Astrocyte (in vitro differentiated cells and primary cell): ENCODE measurements at regions not wholly inside any gene's neighbourhood (a gene's known extent, or its start where the extent isn't known, plus 50 kb on each side); places are given as distances from the start of the nearest gene placed in this dataset.
"Not testable (repeated sequence)": the region's sequence is repeated elsewhere in the genome, so short reads cannot be mapped to it uniquely, and the experiment has no call there.

Source experiments
- DNase-seq: peaks from one replicate; pipeline ENCODE4 v3.0.0-alpha.2; 2010; ENCODE audit warnings: low read depth
- FAIRE-seq: peaks from 2 replicates; lab custom pipeline; 2011; peaks lifted over from hg19 to GRCh38; lab: Jason Lieb, UNC
- H2AFZ ChIP-seq: 2 replicates; pipeline ENCODE4 v1.6.0; 2012; ENCODE audit warnings: low read depth, low read length, inconsistent platforms
- H3K27ac ChIP-seq: 2 replicates; pipeline ENCODE4 v1.5.1; 2011; ENCODE audit warnings: low read depth, low read length, inconsistent platforms
- H3K27me3 ChIP-seq: 2 replicates; pipeline ENCODE4 v1.6.0; 2011; ENCODE audit warnings: low read length, inconsistent platforms; ENCODE audit not compliant: insufficient read depth
- H3K36me3 ChIP-seq: 2 replicates; pipeline ENCODE4 v1.5.1; 2011; ENCODE audit warnings: low read length, inconsistent platforms; ENCODE audit not compliant: insufficient read depth
- H3K4me1 ChIP-seq: 2 replicates; pipeline ENCODE4 v1.5.1; 2011; ENCODE audit warnings: low read length, inconsistent platforms; ENCODE audit not compliant: insufficient read depth
- H3K4me2 ChIP-seq: 2 replicates; pipeline ENCODE4 v1.6.0; 2012; ENCODE audit warnings: low read length, inconsistent platforms
- H3K4me3 ChIP-seq: 2 replicates; pipeline ENCODE4 v1.5.1; 2011; ENCODE audit warnings: low read depth, mild to moderate bottlenecking, low read length, inconsistent platforms; ENCODE audit not compliant: insufficient read depth
- H3K79me2 ChIP-seq: 2 replicates; pipeline ENCODE4 v1.6.0; 2012; ENCODE audit warnings: mild to moderate bottlenecking, low read length, inconsistent platforms; ENCODE audit not compliant: insufficient read depth
- H3K9ac ChIP-seq: 2 replicates; pipeline ENCODE4 v1.6.0; 2012; ENCODE audit warnings: mild to moderate bottlenecking, low read length, inconsistent platforms
- H3K9me3 ChIP-seq: 2 replicates; pipeline ENCODE4 v1.5.1; 2012; ENCODE audit warnings: low read depth, mild to moderate bottlenecking, low read length, inconsistent platforms; ENCODE audit not compliant: insufficient read depth
- H4K20me1 ChIP-seq: 2 replicates; pipeline ENCODE4 v1.6.0; 2012; ENCODE audit warnings: low read length, inconsistent platforms; ENCODE audit not compliant: insufficient read depth
- H3K27ac Mint-ChIP-seq: one replicate; pipeline ENCODE4 v1.8.0; 2021; ENCODE audit warnings: mild to moderate bottlenecking, mixed read lengths; ENCODE audit not compliant: unreplicated experiment
- H3K27me3 Mint-ChIP-seq: one replicate; pipeline ENCODE4 v1.8.0; 2021; ENCODE audit warnings: low read depth, mixed read lengths; ENCODE audit not compliant: unreplicated experiment
- H3K36me3 Mint-ChIP-seq: one replicate; pipeline ENCODE4 v1.8.0; 2021; ENCODE audit warnings: low read depth, mixed read lengths; ENCODE audit not compliant: unreplicated experiment
- H3K4me1 Mint-ChIP-seq: one replicate; pipeline ENCODE4 v1.8.0; 2021; ENCODE audit warnings: low read depth, mixed read lengths; ENCODE audit not compliant: unreplicated experiment
- H3K4me3 Mint-ChIP-seq: one replicate; pipeline ENCODE4 v1.8.0; 2021; ENCODE audit warnings: mild to moderate bottlenecking, moderate library complexity, mixed read lengths; ENCODE audit not compliant: unreplicated experiment
- H3K9me3 Mint-ChIP-seq: one replicate; pipeline ENCODE4 v1.8.0; 2021; ENCODE audit warnings: mild to moderate bottlenecking, mixed read lengths; ENCODE audit not compliant: unreplicated experiment
- EZH2 ChIP-seq: IDR thresholded peaks from 2 replicates; pipeline ENCODE4 v1.6.1; 2012; ENCODE audit warnings: mild to moderate bottlenecking, low read length, inconsistent platforms; ENCODE audit not compliant: insufficient read depth
- TF ChIP-seq, protein P1 (sequence below): IDR thresholded peaks from 2 replicates; pipeline ENCODE4 v1.5.1; 2011; ENCODE audit warnings: low read depth, mild to moderate bottlenecking, inconsistent platforms, low read length, moderate library complexity; ENCODE audit not compliant: insufficient read depth

DNA sequence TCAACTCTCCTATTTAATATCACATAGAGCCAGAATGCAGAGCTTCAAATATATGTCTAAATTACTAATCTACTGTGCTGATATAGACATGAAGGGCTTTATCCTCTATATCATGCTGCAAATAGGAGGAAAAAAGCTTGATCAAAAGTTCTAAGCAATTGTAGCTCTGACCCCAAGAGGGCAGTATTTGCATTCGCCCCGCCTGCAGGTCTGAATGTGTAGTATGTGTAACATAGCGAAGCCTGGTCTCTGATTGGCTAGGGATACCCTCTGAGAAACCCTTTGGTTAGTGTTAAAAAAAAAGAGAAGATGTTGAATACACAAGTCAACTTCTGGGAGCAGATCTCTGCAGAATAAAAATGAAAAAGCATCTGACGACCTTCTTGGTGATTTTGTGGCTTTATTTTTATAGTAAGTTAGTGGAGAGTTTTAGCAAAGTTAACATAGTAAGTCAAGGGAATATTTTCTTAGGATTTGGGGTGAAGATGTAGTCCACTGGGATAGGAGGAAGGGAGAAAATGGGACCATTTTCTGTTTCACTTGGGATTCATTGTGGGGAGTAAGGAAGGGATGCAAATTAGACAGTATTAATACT is 151.6 kb upstream of the OR4E1 start:
- peaks cover 9% of the 10 kb centered on the region for H3K27me3 Mint-ChIP-seq
- Histone ChIP-seq H2AFZ (no peak overlapping the region), H3K36me3 (no peaks in the 10 kb centered on the region), H3K9me3 (no peaks in the 10 kb centered on the region), H3K9ac (no peak overlapping the region), H3K4me3 (no peak overlapping the region), H3K79me2 (no peaks in the 10 kb centered on the region), H3K4me1 (no peaks in the 10 kb centered on the region), H3K4me2 (no peak overlapping the region), H3K27ac (no peak overlapping the region), H4K20me1 (no peaks in the 10 kb centered on the region), H3K27me3 (no peaks in the 10 kb centered on the region)
- H3K9me3 Mint-ChIP-seq = no peaks in the 10 kb centered on the region
- H3K27ac Mint-ChIP-seq = no peak overlapping the region
- TF ChIP-seq, protein P1, sequence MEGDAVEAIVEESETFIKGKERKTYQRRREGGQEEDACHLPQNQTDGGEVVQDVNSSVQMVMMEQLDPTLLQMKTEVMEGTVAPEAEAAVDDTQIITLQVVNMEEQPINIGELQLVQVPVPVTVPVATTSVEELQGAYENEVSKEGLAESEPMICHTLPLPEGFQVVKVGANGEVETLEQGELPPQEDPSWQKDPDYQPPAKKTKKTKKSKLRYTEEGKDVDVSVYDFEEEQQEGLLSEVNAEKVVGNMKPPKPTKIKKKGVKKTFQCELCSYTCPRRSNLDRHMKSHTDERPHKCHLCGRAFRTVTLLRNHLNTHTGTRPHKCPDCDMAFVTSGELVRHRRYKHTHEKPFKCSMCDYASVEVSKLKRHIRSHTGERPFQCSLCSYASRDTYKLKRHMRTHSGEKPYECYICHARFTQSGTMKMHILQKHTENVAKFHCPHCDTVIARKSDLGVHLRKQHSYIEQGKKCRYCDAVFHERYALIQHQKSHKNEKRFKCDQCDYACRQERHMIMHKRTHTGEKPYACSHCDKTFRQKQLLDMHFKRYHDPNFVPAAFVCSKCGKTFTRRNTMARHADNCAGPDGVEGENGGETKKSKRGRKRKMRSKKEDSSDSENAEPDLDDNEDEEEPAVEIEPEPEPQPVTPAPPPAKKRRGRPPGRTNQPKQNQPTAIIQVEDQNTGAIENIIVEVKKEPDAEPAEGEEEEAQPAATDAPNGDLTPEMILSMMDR = peak; percentile 33
- TF ChIP-seq EZH2 = no peak
- FAIRE-seq (no peak), DNase-seq (no peak)
- H3K4me3 Mint-ChIP-seq = no peak overlapping the region
- peaks cover 11% of the 10 kb centered on the region for H3K4me1 Mint-ChIP-seq
- H3K36me3 Mint-ChIP-seq = no peaks in the 10 kb centered on the region

DNA sequence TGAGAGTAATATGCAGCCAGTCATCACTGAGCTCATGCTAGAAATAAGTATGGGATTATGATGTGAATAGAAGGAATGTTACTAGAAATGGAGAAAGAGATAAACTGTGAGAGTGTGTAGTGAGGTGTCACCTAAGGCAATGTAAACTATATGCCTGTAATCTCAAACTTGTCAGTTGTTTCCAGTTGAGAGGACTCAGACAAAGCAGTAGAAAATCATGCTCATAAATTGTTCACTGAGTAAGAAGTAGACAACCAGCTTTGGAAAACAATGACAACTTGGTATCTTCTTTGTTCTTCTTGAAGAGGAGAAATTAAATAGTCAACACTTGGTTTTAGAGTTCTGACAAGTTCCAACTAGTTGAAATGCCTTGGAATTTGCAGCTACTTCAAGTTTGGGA is 148.5 kb upstream of the OR4E1 start:
- Histone ChIP-seq H3K9ac (no peak overlapping the region), H3K27ac (no peak overlapping the region), H4K20me1 (no peaks in the 10 kb centered on the region), H3K4me2 (no peak overlapping the region), H3K4me3 (no peak overlapping the region), H3K79me2 (no peaks in the 10 kb centered on the region), H3K27me3 (no peaks in the 10 kb centered on the region), H3K9me3 (no peaks in the 10 kb centered on the region), H2AFZ (no peak overlapping the region), H3K36me3 (no peaks in the 10 kb centered on the region), H3K4me1 (no peaks in the 10 kb centered on the region)
- Mint-ChIP-seq H3K4me1 (peaks cover 14% of the 10 kb centered on the region), H3K9me3 (no peaks in the 10 kb centered on the region), H3K36me3 (no peaks in the 10 kb centered on the region), H3K4me3 (no peak overlapping the region), H3K27me3 (peaks cover 6% of the 10 kb centered on the region), H3K27ac (peak overlapping the region; percentile 24)
- DNase-seq (no peak), FAIRE-seq (no peak)
- no peak for TF ChIP-seq EZH2
- TF ChIP-seq, protein P1 = no peak

DNA sequence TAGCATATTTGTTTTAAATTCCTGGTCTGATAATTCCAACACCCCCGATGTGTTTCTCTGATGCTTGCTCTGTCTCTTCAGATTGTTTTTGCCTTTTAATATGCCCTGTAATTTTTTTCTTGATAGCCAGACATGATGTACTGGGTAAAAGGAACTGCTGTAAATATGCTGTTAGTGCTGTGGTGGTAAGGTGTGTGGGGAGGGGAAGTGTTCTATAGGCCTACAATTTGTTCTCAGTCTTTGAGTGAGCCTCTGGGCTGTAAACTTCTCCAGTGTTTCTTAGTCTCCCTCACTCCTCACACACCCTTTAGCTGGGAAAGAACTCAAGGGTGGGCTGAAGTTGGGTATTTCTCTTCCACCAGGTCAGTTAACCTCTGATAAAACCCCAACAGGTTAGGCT is 147.0 kb upstream of the OR4E1 start:
- no peak overlapping the region for H3K4me3 Mint-ChIP-seq
- H3K27me3 Mint-ChIP-seq = peaks cover 5% of the 10 kb centered on the region
- Histone ChIP-seq H3K79me2 (no peaks in the 10 kb centered on the region), H3K36me3 (no peaks in the 10 kb centered on the region), H2AFZ (no peak overlapping the region), H3K4me3 (no peak overlapping the region), H3K9ac (no peak overlapping the region), H3K4me1 (no peaks in the 10 kb centered on the region), H4K20me1 (no peaks in the 10 kb centered on the region), H3K4me2 (no peak overlapping the region), H3K9me3 (no peaks in the 10 kb centered on the region), H3K27me3 (no peaks in the 10 kb centered on the region), H3K27ac (no peak overlapping the region)
- TF ChIP-seq, protein P1 = no peak
- TF ChIP-seq EZH2 = no peak
- FAIRE-seq (no peak), DNase-seq (no peak)
- H3K36me3 Mint-ChIP-seq = no peaks in the 10 kb centered on the region
- peaks cover 7% of the 10 kb centered on the region for H3K9me3 Mint-ChIP-seq
- peaks cover 14% of the 10 kb centered on the region for H3K4me1 Mint-ChIP-seq
- H3K27ac Mint-ChIP-seq = peak overlapping the region; percentile 6

DNA sequence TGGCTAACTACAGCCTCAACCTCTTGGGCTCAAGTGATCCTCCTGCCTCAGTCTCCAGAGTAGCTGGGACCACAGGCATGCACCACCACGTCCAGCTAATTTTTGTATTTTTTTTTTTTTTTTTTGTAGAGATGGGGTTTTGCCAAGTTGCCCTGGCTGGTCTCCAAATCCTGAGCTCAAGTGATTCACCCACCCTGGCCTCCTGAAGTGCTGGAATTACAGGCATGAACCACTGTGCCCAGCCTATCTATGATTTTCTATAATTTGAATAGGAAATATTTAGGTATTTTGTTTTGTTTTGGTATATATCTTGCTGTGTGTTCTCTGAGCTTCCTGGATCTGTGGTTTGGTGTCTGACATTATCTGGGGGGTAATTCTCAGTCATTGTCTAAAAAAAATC is 146.3 kb upstream of the OR4E1 start:
- not testable (repeated sequence) for H3K27me3 ChIP-seq, H3K27ac Mint-ChIP-seq, H3K9me3 ChIP-seq, FAIRE-seq, H3K9me3 Mint-ChIP-seq, H3K4me1 ChIP-seq, H3K27ac ChIP-seq, H3K9ac ChIP-seq, DNase-seq, H3K36me3 ChIP-seq, H3K27me3 Mint-ChIP-seq, H3K4me3 Mint-ChIP-seq, H2AFZ ChIP-seq, H3K79me2 ChIP-seq, H3K4me2 ChIP-seq, H4K20me1 ChIP-seq, H3K4me3 ChIP-seq, H3K36me3 Mint-ChIP-seq
- H3K4me1 Mint-ChIP-seq = peaks cover 14% of the 10 kb centered on the region
